PC-3 (cell line): ENCODE measurements at regions not wholly inside any gene's neighbourhood (a gene's known extent, or its start where the extent isn't known, plus 50 kb on each side); places are given as distances from the start of the nearest gene placed in this dataset.

Experiments used
- ATAC-seq: fragments of 200-7000 bp; cut with Tn5 transposase; 2 replicates; pipeline ENCODE4 v1.9.1; 2020; ENCODE audit warnings: mild to moderate bottlenecking, moderate library complexity
- BruUV-seq: library from RNA; stranded (reverse); fragments of 400-500 nt; replicated peaks from 2 replicates; lab custom pipeline; 2021; lab: Mats Ljungman, UMichigan
- CTCF ChIA-PET: fragments of 300-600 bp; sonication (Branson Sonifier 250); formaldehyde crosslinking; loops from one replicate; lab custom pipeline; 2022; ENCODE audit warnings: antibody characterized with exemption; lab: Charles Lee
- POLR2A ChIA-PET: fragments of 300-600 bp; sonication (Branson Sonifier 250); formaldehyde crosslinking; loops from one replicate; lab custom pipeline; 2022; ENCODE audit warnings: antibody characterized with exemption; ENCODE audit not compliant: unreplicated experiment; lab: Charles Lee
- DNase-seq: peaks from one replicate; pipeline ENCODE4 v3.0.0-alpha.2; 2015
- H2AFZ ChIP-seq: fragments of 300-600 bp; sonication (generic); 2 replicates; pipeline ENCODE4 v1.6.0; 2016; ENCODE audit warnings: antibody characterized with exemption, low read length
- H3F3A ChIP-seq: fragments of 300-600 bp; sonication (generic); one replicate; pipeline ENCODE4 v1.6.0; 2017; ENCODE audit warnings: antibody characterized with exemption, low read length, control low read depth, mild to moderate bottlenecking; ENCODE audit not compliant: unreplicated experiment
- H3K27ac ChIP-seq: fragments of 300-600 bp; sonication (generic); 2 replicates; pipeline ENCODE4 v1.5.1; 2016; ENCODE audit warnings: mild to moderate bottlenecking, low read length
- H3K27me3 ChIP-seq: fragments of 300-600 bp; sonication (generic); 2 replicates; pipeline ENCODE4 v1.6.1; 2016; ENCODE audit warnings: low read length, mixed read lengths
- H3K36me3 ChIP-seq: fragments of 300-600 bp; sonication (generic); 2 replicates; pipeline ENCODE4 v1.6.1; 2016; ENCODE audit warnings: low read depth, mixed run types, low read length, mixed read lengths
- H3K4me1 ChIP-seq: fragments of 300-600 bp; sonication (generic); 2 replicates; pipeline ENCODE4 v1.5.1; 2016; ENCODE audit warnings: low read length; ENCODE audit not compliant: insufficient read depth
- H3K4me2 ChIP-seq: fragments of 300-600 bp; sonication (generic); 2 replicates; pipeline ENCODE4 v1.6.0; 2016; ENCODE audit warnings: low read length
- H3K4me3 ChIP-seq: fragments of 300-600 bp; sonication (generic); 2 replicates; pipeline ENCODE4 v1.5.1; 2016; ENCODE audit warnings: mild to moderate bottlenecking, low read length, mixed read lengths
- H3K79me2 ChIP-seq: fragments of 300-600 bp; sonication (generic); 2 replicates; pipeline ENCODE4 v1.6.1; 2017; ENCODE audit warnings: low read length, mixed read lengths
- H3K9ac ChIP-seq: fragments of 300-600 bp; sonication (generic); 2 replicates; pipeline ENCODE4 v1.6.0; 2016; ENCODE audit warnings: mild to moderate bottlenecking, low read length
- H3K9me2 ChIP-seq: fragments of 300-600 bp; sonication (generic); replicated peaks from 2 replicates; pipeline ENCODE4 v1.6.1; 2016; ENCODE audit warnings: mixed run types, low read length, mixed read lengths
- H3K9me3 ChIP-seq: fragments of 300-600 bp; sonication (generic); 2 replicates; pipeline ENCODE4 v1.6.1; 2016; ENCODE audit warnings: low read length, mixed read lengths
- H4K20me1 ChIP-seq: fragments of 300-600 bp; sonication (generic); 2 replicates; pipeline ENCODE4 v1.6.1; 2016; ENCODE audit warnings: low read length, mixed read lengths
- EZH2 ChIP-seq: fragments of 300-600 bp; sonication (generic); IDR thresholded peaks from one replicate; pipeline ENCODE4 v1.6.1; 2017; ENCODE audit warnings: antibody characterized with exemption, mild to moderate bottlenecking, low read length; ENCODE audit not compliant: unreplicated experiment
- EZH2phosphoT487 ChIP-seq: fragments of 300-600 bp; sonication (generic); IDR thresholded peaks from 2 replicates; pipeline ENCODE4 v1.6.1; 2018; ENCODE audit warnings: mild to moderate bottlenecking, antibody characterized with exemption, low read length, borderline replicate concordance
- intact Hi-C: fragments of 100-400 bp; cut with micrococcal nuclease; formaldehyde crosslinking; loops from 2 replicates; pipeline ENCODE4 v1.9.0; 2023
- TF ChIP-seq, protein P1 (sequence below): fragments of 300-600 bp; sonication (generic); conservative IDR thresholded peaks from 2 replicates; pipeline ENCODE4 v1.5.1; 2017; ENCODE audit warnings: antibody characterized with exemption, low read depth, mild to moderate bottlenecking, low read length

DNA sequence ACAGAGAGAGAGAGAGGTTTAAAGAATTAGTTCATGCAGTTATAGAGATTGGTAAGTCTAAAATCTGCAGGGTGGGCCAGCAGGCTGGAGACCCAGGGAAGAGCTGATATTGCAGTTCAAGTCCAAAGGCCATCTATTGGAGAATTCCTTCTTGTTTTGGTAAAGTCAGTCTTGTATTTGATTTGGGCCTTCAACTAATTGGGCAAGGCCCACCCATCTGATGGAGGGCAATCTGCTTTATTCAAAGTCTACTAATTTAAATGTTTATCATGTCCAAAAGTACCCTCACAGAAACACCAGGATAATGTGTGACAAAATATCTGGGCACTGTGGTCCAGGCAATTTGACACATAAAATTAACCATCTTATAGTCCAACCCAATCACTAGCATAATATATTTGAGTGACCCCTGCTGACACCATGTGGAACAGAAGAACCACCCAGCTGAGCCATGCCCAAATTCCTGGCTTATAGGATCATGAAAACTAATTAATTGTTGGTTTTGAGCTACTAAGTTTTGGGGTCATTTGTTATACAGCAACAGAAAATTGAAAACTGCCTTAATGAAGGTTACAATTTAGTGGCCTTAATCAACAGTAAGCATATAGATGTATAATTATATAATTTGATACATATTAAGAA, 109.1 kb upstream of the PLXNC1 start:
- ChIA-PET CTCF (no interaction called here), POLR2A (no interaction called here)
- Histone ChIP-seq H3F3A (no peaks in the 10 kb centered on the region), H4K20me1 (no peaks in the 10 kb centered on the region), H3K4me3 (no peak overlapping the region), H3K36me3 (no peaks in the 10 kb centered on the region), H3K4me1 (no peaks in the 10 kb centered on the region), H3K9ac (no peak overlapping the region), H3K79me2 (no peaks in the 10 kb centered on the region), H3K9me3 (no peaks in the 10 kb centered on the region), H2AFZ (no peak overlapping the region), H3K27ac (no peak overlapping the region), H3K9me2 (no peaks in the 10 kb centered on the region), H3K27me3 (no peaks in the 10 kb centered on the region), H3K4me2 (no peak overlapping the region)
- no peak for DNase-seq
- ATAC-seq = no peak
- TF ChIP-seq EZH2phosphoT487 (no peak), EZH2 (no peak)
- TF ChIP-seq, protein P1, sequence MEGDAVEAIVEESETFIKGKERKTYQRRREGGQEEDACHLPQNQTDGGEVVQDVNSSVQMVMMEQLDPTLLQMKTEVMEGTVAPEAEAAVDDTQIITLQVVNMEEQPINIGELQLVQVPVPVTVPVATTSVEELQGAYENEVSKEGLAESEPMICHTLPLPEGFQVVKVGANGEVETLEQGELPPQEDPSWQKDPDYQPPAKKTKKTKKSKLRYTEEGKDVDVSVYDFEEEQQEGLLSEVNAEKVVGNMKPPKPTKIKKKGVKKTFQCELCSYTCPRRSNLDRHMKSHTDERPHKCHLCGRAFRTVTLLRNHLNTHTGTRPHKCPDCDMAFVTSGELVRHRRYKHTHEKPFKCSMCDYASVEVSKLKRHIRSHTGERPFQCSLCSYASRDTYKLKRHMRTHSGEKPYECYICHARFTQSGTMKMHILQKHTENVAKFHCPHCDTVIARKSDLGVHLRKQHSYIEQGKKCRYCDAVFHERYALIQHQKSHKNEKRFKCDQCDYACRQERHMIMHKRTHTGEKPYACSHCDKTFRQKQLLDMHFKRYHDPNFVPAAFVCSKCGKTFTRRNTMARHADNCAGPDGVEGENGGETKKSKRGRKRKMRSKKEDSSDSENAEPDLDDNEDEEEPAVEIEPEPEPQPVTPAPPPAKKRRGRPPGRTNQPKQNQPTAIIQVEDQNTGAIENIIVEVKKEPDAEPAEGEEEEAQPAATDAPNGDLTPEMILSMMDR = no peak
- intact Hi-C loops = no loop called here
- no TSS peak for BruUV-seq

DNA sequence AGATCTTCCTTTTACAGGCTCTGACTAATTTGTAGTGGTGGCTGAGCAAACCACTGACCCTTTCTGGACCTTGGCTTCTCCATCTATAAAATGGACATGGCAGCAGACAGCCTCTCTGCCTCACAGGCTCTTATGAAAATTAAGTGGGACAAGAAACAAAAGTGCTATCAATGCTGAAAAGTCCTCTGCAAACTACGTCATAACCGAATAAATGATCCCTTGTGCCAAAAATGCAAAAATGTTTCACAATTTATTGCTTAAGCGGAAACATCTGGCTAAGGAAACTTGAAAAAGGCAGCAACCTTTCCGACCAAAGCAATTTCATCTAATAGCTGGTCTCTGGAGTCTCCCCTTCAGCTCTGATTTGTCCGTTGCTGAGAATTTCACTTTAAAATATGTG, 108.5 kb upstream of the PLXNC1 start:
- POLR2A ChIA-PET = no interaction called here
- no peak overlapping the region for H3K4me3 ChIP-seq
- intact Hi-C loops = no loop called here
- no peak overlapping the region for H3K4me2 ChIP-seq
- no peaks in the 10 kb centered on the region for H4K20me1 ChIP-seq
- no peak overlapping the region for H3K9ac ChIP-seq
- no TSS peak for BruUV-seq
- H3K36me3 ChIP-seq = no peaks in the 10 kb centered on the region
- no peaks in the 10 kb centered on the region for H3F3A ChIP-seq
- ATAC-seq = no peak
- CTCF ChIA-PET = no interaction called here
- H3K9me2 ChIP-seq = no peaks in the 10 kb centered on the region
- no peaks in the 10 kb centered on the region for H3K79me2 ChIP-seq
- no peak for DNase-seq
- no peak overlapping the region for H2AFZ ChIP-seq
- no peaks in the 10 kb centered on the region for H3K27me3 ChIP-seq
- TF ChIP-seq, protein P1 = no peak
- TF ChIP-seq EZH2 = no peak
- TF ChIP-seq EZH2phosphoT487 = no peak
- no peaks in the 10 kb centered on the region for H3K4me1 ChIP-seq
- H3K9me3 ChIP-seq = no peaks in the 10 kb centered on the region
- no peak overlapping the region for H3K27ac ChIP-seq

DNA sequence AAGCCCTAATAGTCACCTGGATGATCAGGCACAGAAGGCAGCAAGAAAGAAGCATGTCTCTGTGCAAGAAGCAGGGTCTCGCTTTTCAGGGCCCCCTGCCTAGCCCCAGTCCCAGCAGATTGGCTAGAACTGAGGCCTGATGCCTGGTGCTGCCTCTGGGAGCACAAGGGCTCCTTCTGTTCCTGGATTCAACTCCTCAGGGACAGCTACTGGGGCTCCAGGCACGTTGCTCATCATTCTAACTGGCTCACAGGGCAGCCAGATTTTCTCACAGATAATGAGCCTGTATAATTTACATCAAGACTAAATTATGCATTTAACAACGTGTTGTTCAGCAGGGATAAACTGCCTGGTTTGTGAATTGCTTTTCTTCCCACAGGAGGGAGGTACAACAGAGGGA, 106.5 kb upstream of the PLXNC1 start:
- DNase-seq = no peak
- no peak overlapping the region for H3K27ac ChIP-seq
- no peaks in the 10 kb centered on the region for H3K36me3 ChIP-seq
- no peaks in the 10 kb centered on the region for H3K9me3 ChIP-seq
- no peak overlapping the region for H3K4me2 ChIP-seq
- CTCF ChIA-PET = no interaction called here
- no peak overlapping the region for H3K4me3 ChIP-seq
- TF ChIP-seq EZH2phosphoT487 (no peak), EZH2 (no peak)
- TF ChIP-seq, protein P1 = no peak
- POLR2A ChIA-PET = no interaction called here
- intact Hi-C loops = no loop called here
- H3K9ac ChIP-seq = no peak overlapping the region
- no peaks in the 10 kb centered on the region for H3K79me2 ChIP-seq
- H3K27me3 ChIP-seq = no peaks in the 10 kb centered on the region
- H2AFZ ChIP-seq = no peak overlapping the region
- H3F3A ChIP-seq = no peaks in the 10 kb centered on the region
- H3K9me2 ChIP-seq = no peaks in the 10 kb centered on the region
- ATAC-seq = no peak
- BruUV-seq = no TSS peak
- no peaks in the 10 kb centered on the region for H4K20me1 ChIP-seq
- H3K4me1 ChIP-seq = no peaks in the 10 kb centered on the region
